PFSK-1 (cell line): ENCODE measurements at regions not wholly inside any gene's neighbourhood (a gene's known extent, or its start where the extent isn't known, plus 50 kb on each side); places are given as distances from the start of the nearest gene placed in this dataset.

Experiments used
- POLR2AphosphoS5 ChIP-seq: IDR thresholded peaks from 2 replicates; pipeline ENCODE4 v1.6.1; 2012; ENCODE audit warnings: low read depth, mild to moderate bottlenecking, control low read depth, low read length, moderate library complexity
- TF ChIP-seq, protein P1 (sequence below), 2 experiments: IDR thresholded peaks; 2 replicates each; pipeline versions ENCODE4 v1.6.1 to v1.8.0; 2011 to 2012; ENCODE audit warnings: low read depth in 2 of 2, low read length in 2 of 2, control low read depth in 1 of 2, inconsistent platforms in 1 of 2, mild to moderate bottlenecking in 1 of 2, moderate library complexity in 1 of 2; ENCODE audit not compliant: insufficient read depth in 1 of 2

DNA sequence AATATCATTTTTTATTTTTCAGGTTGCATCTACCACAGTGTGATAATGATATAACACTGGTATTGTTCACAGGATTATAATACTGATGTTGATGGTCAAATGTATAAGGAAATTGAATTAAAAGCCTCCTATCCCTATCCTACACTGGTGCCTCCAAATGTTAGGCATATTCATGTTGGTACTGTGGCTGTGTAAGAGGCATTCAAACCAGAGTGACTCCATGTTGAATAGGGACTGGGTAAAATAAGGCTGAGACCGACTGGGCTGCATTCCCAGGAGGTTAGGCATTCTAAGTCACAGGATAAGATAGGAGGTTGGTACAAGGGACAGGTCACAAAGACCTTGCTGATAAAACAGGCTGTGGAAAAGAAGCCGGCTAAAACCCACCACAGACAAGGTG, 68.9 kb upstream of the RNU6-1 start:
- TF ChIP-seq, protein P1, sequence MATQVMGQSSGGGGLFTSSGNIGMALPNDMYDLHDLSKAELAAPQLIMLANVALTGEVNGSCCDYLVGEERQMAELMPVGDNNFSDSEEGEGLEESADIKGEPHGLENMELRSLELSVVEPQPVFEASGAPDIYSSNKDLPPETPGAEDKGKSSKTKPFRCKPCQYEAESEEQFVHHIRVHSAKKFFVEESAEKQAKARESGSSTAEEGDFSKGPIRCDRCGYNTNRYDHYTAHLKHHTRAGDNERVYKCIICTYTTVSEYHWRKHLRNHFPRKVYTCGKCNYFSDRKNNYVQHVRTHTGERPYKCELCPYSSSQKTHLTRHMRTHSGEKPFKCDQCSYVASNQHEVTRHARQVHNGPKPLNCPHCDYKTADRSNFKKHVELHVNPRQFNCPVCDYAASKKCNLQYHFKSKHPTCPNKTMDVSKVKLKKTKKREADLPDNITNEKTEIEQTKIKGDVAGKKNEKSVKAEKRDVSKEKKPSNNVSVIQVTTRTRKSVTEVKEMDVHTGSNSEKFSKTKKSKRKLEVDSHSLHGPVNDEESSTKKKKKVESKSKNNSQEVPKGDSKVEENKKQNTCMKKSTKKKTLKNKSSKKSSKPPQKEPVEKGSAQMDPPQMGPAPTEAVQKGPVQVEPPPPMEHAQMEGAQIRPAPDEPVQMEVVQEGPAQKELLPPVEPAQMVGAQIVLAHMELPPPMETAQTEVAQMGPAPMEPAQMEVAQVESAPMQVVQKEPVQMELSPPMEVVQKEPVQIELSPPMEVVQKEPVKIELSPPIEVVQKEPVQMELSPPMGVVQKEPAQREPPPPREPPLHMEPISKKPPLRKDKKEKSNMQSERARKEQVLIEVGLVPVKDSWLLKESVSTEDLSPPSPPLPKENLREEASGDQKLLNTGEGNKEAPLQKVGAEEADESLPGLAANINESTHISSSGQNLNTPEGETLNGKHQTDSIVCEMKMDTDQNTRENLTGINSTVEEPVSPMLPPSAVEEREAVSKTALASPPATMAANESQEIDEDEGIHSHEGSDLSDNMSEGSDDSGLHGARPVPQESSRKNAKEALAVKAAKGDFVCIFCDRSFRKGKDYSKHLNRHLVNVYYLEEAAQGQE (IDR thresholded peaks at IDR 0.05; ENCODE audit: insufficient read depth in 1 of 2, low read depth in 2 of 2, low read length in 2 of 2), result no peak
- TF ChIP-seq POLR2AphosphoS5, result no peak
